HepG2 (cell line): ENCODE measurements at regions not wholly inside any gene's neighbourhood (a gene's known extent, or its start where the extent isn't known, plus 50 kb on each side); places are given as distances from the start of the nearest gene placed in this dataset.

Experiments
- ATAC-seq: fragments of 200-7000 bp; cut with Tn5 transposase; 3 replicates; pipeline ENCODE4 v1.9.1; 2020; ENCODE audit warnings: mild to moderate bottlenecking, moderate library complexity
- BruUV-seq: library from RNA; stranded (reverse); fragments of 400-500 nt; replicated peaks from 2 replicates; lab custom pipeline; 2021; lab: Mats Ljungman, UMichigan
- CTCF ChIA-PET: fragments of 300-600 bp; formaldehyde crosslinking; extraction: SDS; loops from one replicate; lab custom pipeline; 2021; ENCODE audit warnings: low total read pairs, inconsistent platforms, low intra/inter-chr PET ratio; lab: Yijun Ruan, JAX
- POLR2A ChIA-PET: fragments of 350-600 bp; sonication (Branson Sonifier 250); formaldehyde crosslinking; loops from one replicate; lab custom pipeline; 2020; ENCODE audit warnings: antibody characterized with exemption, inconsistent platforms; lab: Yijun Ruan, JAX
- DNase-seq: peaks from one replicate; pipeline ENCODE4 v3.0.0-alpha.2; 2015; ENCODE audit warnings: low spot score
- FAIRE-seq: peaks from 3 replicates; lab custom pipeline; 2011; peaks lifted over from hg19 to GRCh38; lab: Jason Lieb, UNC
- H2AFZ ChIP-seq: one replicate; pipeline ENCODE4 v1.6.1; 2011; ENCODE audit warnings: low read length, inconsistent platforms
- H3K27ac ChIP-seq: fragments of 300-600 bp; 3 replicates; pipeline ENCODE4 v1.8.0; 2011; ENCODE audit warnings: mixed run types, mild to moderate bottlenecking, mixed read lengths, low read length, inconsistent platforms; ENCODE audit not compliant: insufficient read depth; ENCODE audit errors: extremely low read length
- H3K27me3 ChIP-seq, 2 experiments: fragments of 200-600 bp in 1 of 2; 2 replicates in 1 of 2; 3 replicates in 1 of 2; pipeline versions ENCODE4 v1.6.0 to v1.8.0; 2011; ENCODE audit warnings: low read length in 2 of 2, mild to moderate bottlenecking in 2 of 2, moderate library complexity in 2 of 2, inconsistent platforms in 1 of 2; ENCODE audit not compliant: insufficient read depth in 2 of 2, control insufficient read depth in 1 of 2
- H3K36me3 ChIP-seq, 2 experiments: fragments of 200-600 bp in 1 of 2; replicated peaks in 1 of 2; 2 replicates in 1 of 2; 3 replicates in 1 of 2; pipeline versions ENCODE4 v1.5.1 to v1.8.0; 2011; ENCODE audit warnings: low read length in 2 of 2, inconsistent platforms in 1 of 2; ENCODE audit not compliant: insufficient read depth in 2 of 2, control insufficient read depth in 1 of 2
- H3K4me1 ChIP-seq: 2 replicates; pipeline ENCODE4 v1.5.1; 2012; ENCODE audit warnings: low read length, inconsistent platforms; ENCODE audit not compliant: insufficient read depth
- H3K4me2 ChIP-seq: 2 replicates; pipeline ENCODE4 v1.6.0; 2011; ENCODE audit warnings: low read depth, low read length, inconsistent platforms
- H3K4me3 ChIP-seq, 3 experiments: fragments of 200-600 bp in 1 of 3; sonication (generic), shearing (Covaris generic) in 1 of 3; replicated peaks in 1 of 3; 2 replicates each; pipeline ENCODE4 v1.5.1; 2011 to 2016; ENCODE audit warnings: low read length in 3 of 3, inconsistent platforms in 2 of 3, low read depth in 2 of 3, mild to moderate bottlenecking in 2 of 3, control low read depth in 1 of 3, mixed read lengths in 1 of 3; ENCODE audit not compliant: insufficient read depth in 1 of 3
- H3K79me2 ChIP-seq: one replicate; pipeline ENCODE4 v1.6.1; 2011; ENCODE audit warnings: low read length, inconsistent platforms; ENCODE audit not compliant: insufficient read depth
- H3K9ac ChIP-seq: 2 replicates; pipeline ENCODE4 v1.6.0; 2011; ENCODE audit warnings: mild to moderate bottlenecking, low read depth, low read length, inconsistent platforms; ENCODE audit not compliant: insufficient read depth
- H3K9me3 ChIP-seq: 2 replicates; pipeline ENCODE4 v1.5.1; 2012; ENCODE audit warnings: mild to moderate bottlenecking, low read length
- H4K20me1 ChIP-seq: 2 replicates; pipeline ENCODE4 v1.6.0; 2011; ENCODE audit warnings: inconsistent platforms, mild to moderate bottlenecking, low read length, moderate library complexity; ENCODE audit not compliant: insufficient read depth
- EHMT2 ChIP-seq: fragments of 200-600 bp; sonication (generic); IDR thresholded peaks from 2 replicates; pipeline ENCODE4 v1.7.0; 2017; ENCODE audit warnings: antibody characterized with exemption, low read depth, low read length, borderline replicate concordance
- EZH2 ChIP-seq: conservative IDR thresholded peaks from 2 replicates; pipeline ENCODE4 v1.6.1; 2012; ENCODE audit warnings: mild to moderate bottlenecking, low read depth, low read length, moderate library complexity
- FOXA3 ChIP-seq: IDR thresholded peaks from 2 replicates; pipeline ENCODE4 v1.6.1; 2016; ENCODE audit warnings: missing genetic modification reagents, missing compliant biosample characterization
- MTA3 ChIP-seq: sonication (generic); formaldehyde crosslinking; IDR thresholded peaks from 2 replicates; pipeline ENCODE4 v1.4.0; 2020; ENCODE audit warnings: missing genetic modification reagents
- PPARG ChIP-seq: conservative IDR thresholded peaks from 2 replicates; pipeline ENCODE4 v1.6.1; 2016; ENCODE audit warnings: missing biosample characterization, missing genetic modification reagents
- RAD21 ChIP-seq: fragments of 450-650 bp; formaldehyde crosslinking; IDR thresholded peaks from 2 replicates; pipeline ENCODE4 v1.5.0; 2020; ENCODE audit warnings: mild to moderate bottlenecking
- SETDB1 ChIP-seq: sonication (generic); formaldehyde crosslinking; IDR thresholded peaks from 2 replicates; pipeline ENCODE4 v1.5.1; 2020; ENCODE audit warnings: missing genetic modification reagents, mild to moderate bottlenecking, borderline replicate concordance
- ZKSCAN8 ChIP-seq: IDR thresholded peaks from 2 replicates; pipeline ENCODE4 v1.6.1; 2016; ENCODE audit warnings: borderline replicate concordance, missing genetic modification reagents, missing compliant biosample characterization
- ZNF17 ChIP-seq: sonication (generic); formaldehyde crosslinking; IDR thresholded peaks from 2 replicates; pipeline ENCODE4 v1.5.0; 2020; ENCODE audit warnings: mild to moderate bottlenecking, missing genetic modification reagents
- ZNF484 ChIP-seq: sonication (generic); formaldehyde crosslinking; IDR thresholded peaks from 2 replicates; pipeline ENCODE4 v1.5.1; 2020; ENCODE audit warnings: mild to moderate bottlenecking, low read depth, missing genetic modification reagents, borderline replicate concordance
- ZNF749 ChIP-seq: sonication (generic); formaldehyde crosslinking; IDR thresholded peaks from 2 replicates; pipeline ENCODE4 v1.8.0; 2022; ENCODE audit warnings: mild to moderate bottlenecking, missing genetic modification reagents, moderate library complexity, borderline replicate concordance
- ZNF883 ChIP-seq: sonication (generic); formaldehyde crosslinking; IDR thresholded peaks from 2 replicates; pipeline ENCODE4 v1.5.1; 2020; ENCODE audit warnings: mild to moderate bottlenecking, missing genetic modification reagents; ENCODE audit errors: not compliant biosample characterization
- ZNF891 ChIP-seq: sonication (generic); formaldehyde crosslinking; IDR thresholded peaks from 2 replicates; pipeline ENCODE4 v1.5.0; 2020; ENCODE audit warnings: mild to moderate bottlenecking, missing genetic modification reagents
- WGBS: methylation state at CpG from one replicate; pipeline ENCODE4 v1.1.6; 2017; ENCODE audit warnings: low lambda C conversion rate; 5-methylcytosine and 5-hydroxymethylcytosine counted together
- in situ Hi-C: cut with HindIII; loops from 2 replicates; pipeline ENCODE4 v1.10.0; 2017; ENCODE audit warnings: low pct_unique_long_range_greater_than_20kb; ENCODE audit not compliant: extremely low pct_ligation_motif_present
- intact Hi-C: fragments of 100-400 bp; cut with micrococcal nuclease; formaldehyde crosslinking; loops from one replicate; pipeline ENCODE4 v1.10.0; 2022; ENCODE audit not compliant: unreplicated experiment
- TF ChIP-seq, protein P1 (sequence below): sonication (generic); formaldehyde crosslinking; IDR thresholded peaks from 2 replicates; pipeline ENCODE4 v1.4.0; 2020; ENCODE audit warnings: missing genetic modification reagents
- TF ChIP-seq, protein P2 (sequence below): sonication (generic); formaldehyde crosslinking; IDR thresholded peaks from 2 replicates; pipeline ENCODE4 v1.4.0; 2020; ENCODE audit warnings: missing genetic modification reagents, borderline replicate concordance
- TF ChIP-seq, protein P3 (sequence below): sonication (generic); formaldehyde crosslinking; IDR thresholded peaks from 2 replicates; pipeline ENCODE4 v1.5.0; 2020; ENCODE audit warnings: missing genetic modification reagents

DNA sequence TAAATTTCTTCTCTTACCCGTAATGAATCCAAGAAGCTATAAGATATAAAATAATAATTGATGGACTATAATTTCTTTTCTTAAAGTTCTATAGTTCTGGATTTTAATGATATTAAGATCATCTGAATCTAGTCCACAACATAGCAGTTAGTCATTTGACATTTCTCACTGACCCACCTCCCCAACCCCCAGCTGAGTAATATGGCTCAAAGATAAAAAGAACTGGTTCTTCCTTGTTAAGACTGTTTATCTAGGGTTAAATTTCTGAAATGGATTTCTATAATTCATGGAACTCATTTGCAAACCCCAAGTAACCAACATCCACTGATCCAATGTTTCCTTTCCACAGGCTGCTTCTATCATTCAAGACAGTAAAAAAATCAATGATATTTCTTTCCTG is 133.9 kb upstream of the SOX9 start (continued):
- TF ChIP-seq ZNF484 (CRISPR knock-in tag) (no peak), PPARG (CRISPR knock-in tag) (no peak), SETDB1 (CRISPR knock-in tag) (no peak), EZH2 (no peak), MTA3 (CRISPR knock-in tag) (no peak), ZNF891 (no peak), ZNF883 (CRISPR knock-in tag) (no peak), FOXA3 (CRISPR knock-in tag) (no peak)
- TF ChIP-seq, protein P1, sequence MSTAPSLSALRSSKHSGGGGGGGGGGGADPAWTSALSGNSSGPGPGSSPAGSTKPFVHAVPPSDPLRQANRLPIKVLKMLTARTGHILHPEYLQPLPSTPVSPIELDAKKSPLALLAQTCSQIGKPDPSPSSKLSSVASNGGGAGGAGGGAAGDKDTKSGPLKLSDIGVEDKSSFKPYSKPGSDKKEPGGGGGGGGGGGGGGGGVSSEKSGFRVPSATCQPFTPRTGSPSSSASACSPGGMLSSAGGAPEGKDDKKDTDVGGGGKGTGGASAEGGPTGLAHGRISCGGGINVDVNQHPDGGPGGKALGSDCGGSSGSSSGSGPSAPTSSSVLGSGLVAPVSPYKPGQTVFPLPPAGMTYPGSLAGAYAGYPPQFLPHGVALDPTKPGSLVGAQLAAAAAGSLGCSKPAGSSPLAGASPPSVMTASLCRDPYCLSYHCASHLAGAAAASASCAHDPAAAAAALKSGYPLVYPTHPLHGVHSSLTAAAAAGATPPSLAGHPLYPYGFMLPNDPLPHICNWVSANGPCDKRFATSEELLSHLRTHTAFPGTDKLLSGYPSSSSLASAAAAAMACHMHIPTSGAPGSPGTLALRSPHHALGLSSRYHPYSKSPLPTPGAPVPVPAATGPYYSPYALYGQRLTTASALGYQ (CRISPR knock-in tag): no peak

DNA sequence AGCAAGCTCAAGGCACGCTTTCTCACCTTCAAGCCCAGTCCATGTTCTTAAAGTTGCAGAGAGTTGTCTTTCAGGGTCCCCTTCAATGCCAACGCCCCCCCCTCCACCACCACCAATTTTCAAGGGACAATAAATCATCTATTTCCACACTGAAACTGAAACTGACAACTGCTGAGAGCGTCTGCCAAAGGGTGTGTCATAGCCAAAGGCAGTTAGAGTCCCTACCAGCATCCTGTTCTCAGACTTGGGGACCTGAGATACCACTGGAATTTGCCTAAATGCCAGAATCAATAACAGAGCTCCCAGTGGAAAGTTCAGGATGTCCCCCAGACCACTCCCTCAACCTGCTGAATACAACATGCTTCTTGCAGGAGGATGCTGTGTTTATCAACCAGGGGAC is 133.2 kb upstream of the SOX9 start:
- CTCF ChIA-PET: no interaction called here
- no peak for TF ChIP-seq ZKSCAN8 (CRISPR knock-in tag)
- TF ChIP-seq, protein P2, sequence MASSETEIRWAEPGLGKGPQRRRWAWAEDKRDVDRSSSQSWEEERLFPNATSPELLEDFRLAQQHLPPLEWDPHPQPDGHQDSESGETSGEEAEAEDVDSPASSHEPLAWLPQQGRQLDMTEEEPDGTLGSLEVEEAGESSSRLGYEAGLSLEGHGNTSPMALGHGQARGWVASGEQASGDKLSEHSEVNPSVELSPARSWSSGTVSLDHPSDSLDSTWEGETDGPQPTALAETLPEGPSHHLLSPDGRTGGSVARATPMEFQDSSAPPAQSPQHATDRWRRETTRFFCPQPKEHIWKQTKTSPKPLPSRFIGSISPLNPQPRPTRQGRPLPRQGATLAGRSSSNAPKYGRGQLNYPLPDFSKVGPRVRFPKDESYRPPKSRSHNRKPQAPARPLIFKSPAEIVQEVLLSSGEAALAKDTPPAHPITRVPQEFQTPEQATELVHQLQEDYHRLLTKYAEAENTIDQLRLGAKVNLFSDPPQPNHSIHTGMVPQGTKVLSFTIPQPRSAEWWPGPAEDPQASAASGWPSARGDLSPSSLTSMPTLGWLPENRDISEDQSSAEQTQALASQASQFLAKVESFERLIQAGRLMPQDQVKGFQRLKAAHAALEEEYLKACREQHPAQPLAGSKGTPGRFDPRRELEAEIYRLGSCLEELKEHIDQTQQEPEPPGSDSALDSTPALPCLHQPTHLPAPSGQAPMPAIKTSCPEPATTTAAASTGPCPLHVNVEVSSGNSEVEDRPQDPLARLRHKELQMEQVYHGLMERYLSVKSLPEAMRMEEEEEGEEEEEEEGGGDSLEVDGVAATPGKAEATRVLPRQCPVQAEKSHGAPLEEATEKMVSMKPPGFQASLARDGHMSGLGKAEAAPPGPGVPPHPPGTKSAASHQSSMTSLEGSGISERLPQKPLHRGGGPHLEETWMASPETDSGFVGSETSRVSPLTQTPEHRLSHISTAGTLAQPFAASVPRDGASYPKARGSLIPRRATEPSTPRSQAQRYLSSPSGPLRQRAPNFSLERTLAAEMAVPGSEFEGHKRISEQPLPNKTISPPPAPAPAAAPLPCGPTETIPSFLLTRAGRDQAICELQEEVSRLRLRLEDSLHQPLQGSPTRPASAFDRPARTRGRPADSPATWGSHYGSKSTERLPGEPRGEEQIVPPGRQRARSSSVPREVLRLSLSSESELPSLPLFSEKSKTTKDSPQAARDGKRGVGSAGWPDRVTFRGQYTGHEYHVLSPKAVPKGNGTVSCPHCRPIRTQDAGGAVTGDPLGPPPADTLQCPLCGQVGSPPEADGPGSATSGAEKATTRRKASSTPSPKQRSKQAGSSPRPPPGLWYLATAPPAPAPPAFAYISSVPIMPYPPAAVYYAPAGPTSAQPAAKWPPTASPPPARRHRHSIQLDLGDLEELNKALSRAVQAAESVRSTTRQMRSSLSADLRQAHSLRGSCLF (CRISPR knock-in tag): no peak
- TF ChIP-seq ZNF749 (CRISPR knock-in tag): no peak
- no peak for TF ChIP-seq EHMT2
- TF ChIP-seq RAD21 (CRISPR knock-in tag): no peak
- no peak for TF ChIP-seq ZNF17 (CRISPR knock-in tag)
- TF ChIP-seq, protein P3, sequence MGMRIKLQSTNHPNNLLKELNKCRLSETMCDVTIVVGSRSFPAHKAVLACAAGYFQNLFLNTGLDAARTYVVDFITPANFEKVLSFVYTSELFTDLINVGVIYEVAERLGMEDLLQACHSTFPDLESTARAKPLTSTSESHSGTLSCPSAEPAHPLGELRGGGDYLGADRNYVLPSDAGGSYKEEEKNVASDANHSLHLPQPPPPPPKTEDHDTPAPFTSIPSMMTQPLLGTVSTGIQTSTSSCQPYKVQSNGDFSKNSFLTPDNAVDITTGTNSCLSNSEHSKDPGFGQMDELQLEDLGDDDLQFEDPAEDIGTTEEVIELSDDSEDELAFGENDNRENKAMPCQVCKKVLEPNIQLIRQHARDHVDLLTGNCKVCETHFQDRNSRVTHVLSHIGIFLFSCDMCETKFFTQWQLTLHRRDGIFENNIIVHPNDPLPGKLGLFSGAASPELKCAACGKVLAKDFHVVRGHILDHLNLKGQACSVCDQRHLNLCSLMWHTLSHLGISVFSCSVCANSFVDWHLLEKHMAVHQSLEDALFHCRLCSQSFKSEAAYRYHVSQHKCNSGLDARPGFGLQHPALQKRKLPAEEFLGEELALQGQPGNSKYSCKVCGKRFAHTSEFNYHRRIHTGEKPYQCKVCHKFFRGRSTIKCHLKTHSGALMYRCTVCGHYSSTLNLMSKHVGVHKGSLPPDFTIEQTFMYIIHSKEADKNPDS (CRISPR knock-in tag): no peak

More for the DNA sequence above, 133.2 kb upstream of the SOX9 start:
- H3K27ac ChIP-seq: no peak overlapping the region
- 28% methylated on average over 3 of the region's 3 CpGs for WGBS
- ATAC-seq: no peak
- no peaks in the 10 kb centered on the region for H3K9me3 ChIP-seq
- FAIRE-seq: no peak
- intact Hi-C loops (no loop called here), in situ Hi-C loops (no loop called here)
- H3K4me3 ChIP-seq: no peak overlapping the region
- H2AFZ ChIP-seq: no peak overlapping the region
- no peak for DNase-seq
- no peaks in the 10 kb centered on the region for H3K4me1 ChIP-seq
- POLR2A ChIA-PET: no interaction called here
- H4K20me1 ChIP-seq: no peaks in the 10 kb centered on the region
- H3K9ac ChIP-seq: no peak overlapping the region
- H3K4me2 ChIP-seq: no peak overlapping the region
- H3K79me2 ChIP-seq: no peaks in the 10 kb centered on the region
- no peaks in the 10 kb centered on the region; a peak in 1 of 5 replicates for H3K27me3 ChIP-seq
- BruUV-seq: no TSS peak
- no peaks in the 10 kb centered on the region for H3K36me3 ChIP-seq
